SJCRH30 (cell line): ENCODE measurements at regions not wholly inside any gene's neighbourhood (a gene's known extent, or its start where the extent isn't known, plus 50 kb on each side); places are given as distances from the start of the nearest gene placed in this dataset.
A peak's percentile ranks its signal among the peaks of the same experiment; 100 is the strongest.
"Not testable (repeated sequence)": the region's sequence is repeated elsewhere in the genome, so short reads cannot be mapped to it uniquely, and the experiment has no call there.

Source experiments
- DNase-seq, 2 experiments: peaks; one replicate each; pipeline ENCODE4 v3.0.0-alpha.2; 2015 to 2020
- H3K27ac ChIP-seq: fragments of 250-450 bp; sonication (Bioruptor Pico); 2 replicates; pipeline ENCODE4 v1.5.1; 2020; ENCODE audit warnings: mild to moderate bottlenecking, moderate library complexity
- H3K27me3 ChIP-seq: fragments of 250-450 bp; sonication (Bioruptor Pico); 2 replicates; pipeline ENCODE4 v1.5.1; 2020; ENCODE audit warnings: mild to moderate bottlenecking, moderate library complexity
- H3K36me3 ChIP-seq: fragments of 250-450 bp; sonication (Bioruptor Pico); 2 replicates; pipeline ENCODE4 v1.5.1; 2020; ENCODE audit warnings: mild to moderate bottlenecking, moderate library complexity
- H3K4me1 ChIP-seq: fragments of 250-450 bp; sonication (Bioruptor Pico); 2 replicates; pipeline ENCODE4 v1.5.1; 2020; ENCODE audit warnings: mild to moderate bottlenecking, moderate library complexity
- H3K4me3 ChIP-seq: fragments of 250-450 bp; sonication (Bioruptor Pico); 2 replicates; pipeline ENCODE4 v1.5.1; 2020; ENCODE audit warnings: mild to moderate bottlenecking, moderate library complexity
- H3K9me3 ChIP-seq: fragments of 250-450 bp; sonication (Bioruptor Pico); replicated peaks from 2 replicates; pipeline ENCODE4 v1.5.1; 2020; ENCODE audit warnings: mild to moderate bottlenecking, moderate library complexity

GRCh38 chr18:14978962-14979535, 231.1 kb downstream of the ANKRD30B start:
- Histone ChIP-seq H3K27ac (no peak overlapping the region), H3K9me3 (no peaks in the 10 kb centered on the region), H3K4me3 (no peak overlapping the region), H3K36me3 (no peaks in the 10 kb centered on the region), H3K4me1 (no peaks in the 10 kb centered on the region), H3K27me3 (no peaks in the 10 kb centered on the region)
- peak; percentile 25 to 54 for DNase-seq

GRCh38 chr18:14979875-14980274, 231.9 kb downstream of the ANKRD30B start:
- Histone ChIP-seq H3K4me1 (no peaks in the 10 kb centered on the region), H3K4me3 (no peak overlapping the region), H3K27me3 (no peaks in the 10 kb centered on the region), H3K27ac (no peak overlapping the region), H3K9me3 (no peaks in the 10 kb centered on the region), H3K36me3 (no peaks in the 10 kb centered on the region)
- no peak for DNase-seq

GRCh38 chr18:14984531-14984930, 236.6 kb downstream of the ANKRD30B start:
- not testable (repeated sequence) for H3K27me3 ChIP-seq, H3K4me1 ChIP-seq, H3K27ac ChIP-seq, DNase-seq, H3K36me3 ChIP-seq, H3K4me3 ChIP-seq, H3K9me3 ChIP-seq

- H3K36me3 ChIP-seq, H3K27ac ChIP-seq, DNase-seq, H3K27me3 ChIP-seq, H3K4me1 ChIP-seq, H3K9me3 ChIP-seq, H3K4me3 ChIP-seq: not testable (repeated sequence)
These were observed 237.5 kb downstream of the ANKRD30B start for GRCh38 chr18:14985291-14986013.

GRCh38 chr18:14987377-14987776, 239.4 kb downstream of the ANKRD30B start:
- not testable (repeated sequence) for H3K4me3 ChIP-seq, H3K27ac ChIP-seq, H3K9me3 ChIP-seq, H3K36me3 ChIP-seq, H3K27me3 ChIP-seq, H3K4me1 ChIP-seq, DNase-seq

- not testable (repeated sequence) for H3K9me3 ChIP-seq, H3K27me3 ChIP-seq, H3K4me3 ChIP-seq, DNase-seq, H3K36me3 ChIP-seq, H3K4me1 ChIP-seq, H3K27ac ChIP-seq
These were observed 240.2 kb downstream of the ANKRD30B start for GRCh38 chr18:14987960-14988710.

- not testable (repeated sequence) for H3K27me3 ChIP-seq, H3K4me1 ChIP-seq, H3K36me3 ChIP-seq, H3K27ac ChIP-seq, DNase-seq, H3K4me3 ChIP-seq, H3K9me3 ChIP-seq
These were observed 241.6 kb downstream of the ANKRD30B start for GRCh38 chr18:14989569-14989968.

- not testable (repeated sequence) for H3K27me3 ChIP-seq, H3K4me3 ChIP-seq, H3K36me3 ChIP-seq, H3K9me3 ChIP-seq, DNase-seq, H3K4me1 ChIP-seq, H3K27ac ChIP-seq
These were observed 244.0 kb downstream of the ANKRD30B start for GRCh38 chr18:14991934-14992445.

GRCh38 chr18:14992758-14993157, 244.8 kb downstream of the ANKRD30B start:
- DNase-seq, H3K4me1 ChIP-seq, H3K9me3 ChIP-seq, H3K27me3 ChIP-seq, H3K4me3 ChIP-seq, H3K36me3 ChIP-seq, H3K27ac ChIP-seq: not testable (repeated sequence)

- not testable (repeated sequence) for H3K4me1 ChIP-seq, H3K27me3 ChIP-seq, H3K9me3 ChIP-seq, H3K27ac ChIP-seq, H3K4me3 ChIP-seq, H3K36me3 ChIP-seq, DNase-seq
These were observed 247.1 kb downstream of the ANKRD30B start for GRCh38 chr18:14995023-14995422.

- Histone ChIP-seq H3K27me3 (no peaks in the 10 kb centered on the region), H3K9me3 (no peaks in the 10 kb centered on the region), H3K36me3 (no peaks in the 10 kb centered on the region), H3K4me1 (no peaks in the 10 kb centered on the region), H3K4me3 (no peak overlapping the region), H3K27ac (no peak overlapping the region)
- no peak for DNase-seq
These were observed 249.4 kb downstream of the ANKRD30B start for GRCh38 chr18:14997357-14997756.

- not testable (repeated sequence) for H3K27me3 ChIP-seq, H3K9me3 ChIP-seq, H3K4me1 ChIP-seq, H3K27ac ChIP-seq, H3K36me3 ChIP-seq, H3K4me3 ChIP-seq, DNase-seq
These were observed 249.9 kb downstream of the ANKRD30B start for GRCh38 chr18:14997899-14998298.

GRCh38 chr18:14998360-14999042, 250.5 kb downstream of the ANKRD30B start:
- not testable (repeated sequence) for H3K27me3 ChIP-seq, H3K9me3 ChIP-seq, H3K27ac ChIP-seq, H3K36me3 ChIP-seq, H3K4me3 ChIP-seq, DNase-seq, H3K4me1 ChIP-seq

GRCh38 chr18:14999085-14999975, 251.4 kb downstream of the ANKRD30B start:
- no peak for DNase-seq
- no peaks in the 10 kb centered on the region for H3K4me1 ChIP-seq
- no peaks in the 10 kb centered on the region for H3K9me3 ChIP-seq

More at GRCh38 chr18:14999085-14999975, 251.4 kb downstream of the ANKRD30B start:
- Histone ChIP-seq H3K4me3 (no peak overlapping the region), H3K36me3 (no peaks in the 10 kb centered on the region), H3K27me3 (no peaks in the 10 kb centered on the region), H3K27ac (no peak overlapping the region)
